ENCODE measurements at regions not wholly inside any gene's neighbourhood (a gene's known extent, or its start where the extent isn't known, plus 50 kb on each side); places are given as distances from the start of the nearest gene placed in this dataset.

GRCh38 chr4:112888622-112889021 lies 160.8 kb upstream of the ANK2 start (continued):
- TF ChIP-seq ZNF311 (CRISPR knock-in tag; IDR thresholded peaks at IDR 0.05), result no peak
- no peak for TF ChIP-seq PATZ1 (CRISPR knock-in tag; IDR thresholded peaks at IDR 0.05; ENCODE audit: borderline replicate concordance)
- TF ChIP-seq IRF9 (tag; IDR thresholded peaks at IDR 0.05), result no peak
- no peak for TF ChIP-seq HOXB6 (CRISPR knock-in tag; IDR thresholded peaks at IDR 0.05; ENCODE audit: borderline replicate concordance)
- no peak for TF ChIP-seq SNIP1 (IDR thresholded peaks at IDR 0.05; ENCODE audit: low read depth)
- no peak for TF ChIP-seq ZNF444 (CRISPR knock-in tag; IDR thresholded peaks at IDR 0.05)
- TF ChIP-seq POLR3G (IDR thresholded peaks at IDR 0.05; ENCODE audit: extremely low read depth, insufficient read length, insufficient replicate concordance), result no peak

GRCh38 chr4:112889199-112889598 lies 160.3 kb upstream of the ANK2 start:
- H4K20me1 ChIP-seq (replicated peaks; ENCODE audit: control insufficient read depth, insufficient read depth, low read length), result no peaks in the 10 kb centered on the region
- no peak overlapping the region for H3K27ac ChIP-seq (ENCODE audit: extremely low read depth, low read depth, low read length)
- no peak overlapping the region for H3K4me3 ChIP-seq
- no peaks in the 10 kb centered on the region for H3K36me3 ChIP-seq (ENCODE audit: control insufficient read depth, insufficient read depth, low read length)
- DNase-seq (ENCODE audit: extremely low read depth in 1 of 4, low spot score in 3 of 4), result no peak
- H3K4me1 ChIP-seq (replicated peaks in 1 of 2; ENCODE audit: control insufficient read depth in 2 of 2, insufficient read depth in 2 of 2, low read length in 2 of 2), result no peaks in the 10 kb centered on the region
- H3K9me1 ChIP-seq (ENCODE audit: control insufficient read depth, insufficient read depth, low read length), result no peaks in the 10 kb centered on the region
- no peak for ATAC-seq
- H2AFZ ChIP-seq (ENCODE audit: low read depth, low read length), result no peak overlapping the region
- POLR2A ChIA-PET, result no interaction called here
- no peaks in the 10 kb centered on the region for H3K79me2 ChIP-seq (ENCODE audit: control insufficient read depth, insufficient read depth, low read length)
- in situ Hi-C loops (cut with MboI), result no loop called here
- CTCF ChIA-PET (ENCODE audit: low intra/inter-chr PET ratio), result interaction anchor here (0.5 kb wide), 1 partner anchor 319 kb away, joined by 4 read pairs; no protein-coding TSS in a partner anchor
- no TSS peak for BruUV-seq (replicated peaks)
- no peak for TF ChIP-seq ZNF282 (CRISPR knock-in tag; IDR thresholded peaks at IDR 0.05)
- no peak for TF ChIP-seq CREB3 (tag; conservative IDR thresholded peaks at IDR 0.05; ENCODE audit: low read depth)
- no peak for TF ChIP-seq ZNF589 (CRISPR knock-in tag; IDR thresholded peaks at IDR 0.05; ENCODE audit: low read depth)
- no peak for TF ChIP-seq SUPT5H (IDR thresholded peaks at IDR 0.05)
- TF ChIP-seq RREB1 (CRISPR knock-in tag; IDR thresholded peaks at IDR 0.05), result no peak
- FAIRE-seq, result no peak
- H3K9ac ChIP-seq (ENCODE audit: insufficient read depth in 1 of 2, low read depth in 2 of 2, low read length in 2 of 2), result no peak overlapping the region
- H3K4me2 ChIP-seq (ENCODE audit: insufficient read depth, low read length), result no peak overlapping the region
- intact Hi-C loops (cut with micrococcal nuclease), result no loop called here
- H3K9me3 ChIP-seq (replicated peaks; ENCODE audit: control insufficient read depth, insufficient read depth, low read depth, low read length), result no peaks in the 10 kb centered on the region
- no peaks in the 10 kb centered on the region for H3K27me3 ChIP-seq (ENCODE audit: control insufficient read depth in 2 of 2, insufficient read depth in 2 of 2, low read length in 2 of 2)
